Caco-2 (cell line): ENCODE measurements at regions not wholly inside any gene's neighbourhood (a gene's known extent, or its start where the extent isn't known, plus 50 kb on each side); places are given as distances from the start of the nearest gene placed in this dataset.

Source experiments
- BruUV-seq: library from RNA; stranded (reverse); fragments of 400-500 nt; replicated peaks from 2 replicates; lab custom pipeline; 2021; lab: Mats Ljungman, UMichigan
- CTCF ChIA-PET: fragments of 300-600 bp; sonication (Branson Sonifier 250); formaldehyde crosslinking; loops from one replicate; lab custom pipeline; 2022; ENCODE audit warnings: antibody characterized with exemption; lab: Charles Lee
- POLR2A ChIA-PET: fragments of 300-600 bp; sonication (Branson Sonifier 250); formaldehyde crosslinking; loops from one replicate; lab custom pipeline; 2022; ENCODE audit warnings: antibody characterized with exemption; lab: Charles Lee
- DNase-seq, 2 experiments: peaks; one replicate each; pipeline versions ENCODE4 v3.0.0 to v3.0.0-alpha.2; 2020 to 2022
- H3K27me3 ChIP-seq: replicated peaks from 2 replicates; pipeline ENCODE4 v1.6.0; 2011; ENCODE audit warnings: low read length; ENCODE audit not compliant: control insufficient read depth, insufficient read depth
- H3K36me3 ChIP-seq: 2 replicates; pipeline ENCODE4 v1.5.1; 2011; ENCODE audit warnings: low read length; ENCODE audit not compliant: control insufficient read depth, insufficient read depth
- H3K4me1 ChIP-seq: fragments of 250-450 bp; sonication (Bioruptor Pico); 2 replicates; pipeline ENCODE4 v1.5.1; 2020; ENCODE audit warnings: mild to moderate bottlenecking
- H3K4me3 ChIP-seq: 2 replicates; pipeline ENCODE4 v1.5.1; 2011; ENCODE audit warnings: low read depth, mild to moderate bottlenecking, control low read depth, low read length
- H3K9me3 ChIP-seq: fragments of 250-450 bp; sonication (Bioruptor Pico); 2 replicates; pipeline ENCODE4 v1.5.1; 2020; ENCODE audit warnings: mild to moderate bottlenecking, moderate library complexity
- H3K27ac Mint-ChIP-seq: one replicate; pipeline ENCODE4 v1.8.0; 2022; ENCODE audit warnings: mixed read lengths; ENCODE audit not compliant: unreplicated experiment
- H3K27me3 Mint-ChIP-seq: one replicate; pipeline ENCODE4 v1.8.0; 2022; ENCODE audit warnings: mixed read lengths; ENCODE audit not compliant: insufficient read depth, unreplicated experiment
- H3K36me3 Mint-ChIP-seq: one replicate; pipeline ENCODE4 v1.8.0; 2022; ENCODE audit warnings: mild to moderate bottlenecking, mixed read lengths; ENCODE audit not compliant: insufficient read depth, unreplicated experiment
- H3K4me1 Mint-ChIP-seq: one replicate; pipeline ENCODE4 v1.8.0; 2022; ENCODE audit warnings: low read depth, mixed read lengths; ENCODE audit not compliant: unreplicated experiment
- H3K4me3 Mint-ChIP-seq: one replicate; pipeline ENCODE4 v1.8.0; 2022; ENCODE audit warnings: mild to moderate bottlenecking, moderate library complexity, mixed read lengths; ENCODE audit not compliant: unreplicated experiment
- H3K9me3 Mint-ChIP-seq: one replicate; pipeline ENCODE4 v1.8.0; 2022; ENCODE audit warnings: mixed read lengths; ENCODE audit not compliant: unreplicated experiment
- CTCF ChIP-seq, 2 experiments: fragments of 200-600 bp in 1 of 2; IDR thresholded peaks; 1 replicate in 1 of 2; 2 replicates in 1 of 2; pipeline versions ENCODE4 v1.5.1 to v1.8.0; 2011 to 2022; ENCODE audit warnings: antibody characterized with exemption in 1 of 2, control low read depth in 1 of 2, inconsistent platforms in 1 of 2, low read depth in 1 of 2, low read length in 1 of 2, mild to moderate bottlenecking in 1 of 2, moderate library complexity in 1 of 2; ENCODE audit not compliant: insufficient read depth in 1 of 2, severe bottlenecking in 1 of 2, unreplicated experiment in 1 of 2
- intact Hi-C: fragments of 100-400 bp; cut with micrococcal nuclease; formaldehyde crosslinking; loops from one replicate; pipeline ENCODE4 v1.10.0; 2022; ENCODE audit not compliant: unreplicated experiment

GRCh38 chr2:219792446-219792845, 165.0 kb downstream of the SLC4A3 start:
- H3K27me3 Mint-ChIP-seq = peaks cover 3% of the 10 kb centered on the region
- no peak overlapping the region for H3K4me3 Mint-ChIP-seq
- Histone ChIP-seq H3K9me3 (no peaks in the 10 kb centered on the region), H3K27me3 (no peaks in the 10 kb centered on the region), H3K36me3 (no peaks in the 10 kb centered on the region), H3K4me3 (no peak overlapping the region), H3K4me1 (no peaks in the 10 kb centered on the region)
- ChIA-PET POLR2A (no interaction called here), CTCF (no interaction called here)
- no peaks in the 10 kb centered on the region for H3K4me1 Mint-ChIP-seq
- no peaks in the 10 kb centered on the region for H3K9me3 Mint-ChIP-seq
- H3K27ac Mint-ChIP-seq = no peak overlapping the region
- BruUV-seq = no TSS peak
- no peak for TF ChIP-seq CTCF (IDR thresholded peaks at IDR 0.05; ENCODE audit: insufficient read depth in 1 of 2, low read depth in 1 of 2, low read length in 1 of 2, severe bottlenecking in 1 of 2, unreplicated experiment in 1 of 2)
- intact Hi-C loops = no loop called here
- no peaks in the 10 kb centered on the region for H3K36me3 Mint-ChIP-seq
- no peak for DNase-seq

- BruUV-seq = no TSS peak
- Mint-ChIP-seq H3K27me3 (peaks cover 2% of the 10 kb centered on the region), H3K4me3 (no peak overlapping the region), H3K4me1 (no peaks in the 10 kb centered on the region), H3K9me3 (no peaks in the 10 kb centered on the region), H3K36me3 (no peaks in the 10 kb centered on the region), H3K27ac (no peak overlapping the region)
- intact Hi-C loops = no loop called here
- no peak for TF ChIP-seq CTCF (IDR thresholded peaks at IDR 0.05; ENCODE audit: insufficient read depth in 1 of 2, low read depth in 1 of 2, low read length in 1 of 2, severe bottlenecking in 1 of 2, unreplicated experiment in 1 of 2)
- no peak for DNase-seq
- H3K27me3 ChIP-seq = no peaks in the 10 kb centered on the region
- H3K4me1 ChIP-seq = no peaks in the 10 kb centered on the region
- H3K9me3 ChIP-seq = no peaks in the 10 kb centered on the region
- no peaks in the 10 kb centered on the region for H3K36me3 ChIP-seq
- POLR2A ChIA-PET = no interaction called here
- CTCF ChIA-PET = no interaction called here
- no peak overlapping the region for H3K4me3 ChIP-seq
Measured at GRCh38 chr2:219798430-219798829, 171.0 kb downstream of the SLC4A3 start.

GRCh38 chr2:219803294-219803693, 175.9 kb downstream of the SLC4A3 start:
- H3K36me3 ChIP-seq = no peaks in the 10 kb centered on the region
- DNase-seq = no peak
- intact Hi-C loops = no loop called here
- H3K9me3 ChIP-seq = no peaks in the 10 kb centered on the region; the same call in 1 of the 2 replicates
- no peak overlapping the region for H3K27ac Mint-ChIP-seq
- peaks cover 2% of the 10 kb centered on the region for H3K27me3 Mint-ChIP-seq
- H3K4me3 Mint-ChIP-seq = no peak overlapping the region
- H3K4me1 ChIP-seq = no peaks in the 10 kb centered on the region
- H3K27me3 ChIP-seq = no peaks in the 10 kb centered on the region
- BruUV-seq = no TSS peak
- peaks cover 17% of the 10 kb centered on the region for H3K9me3 Mint-ChIP-seq
- TF ChIP-seq CTCF (IDR thresholded peaks at IDR 0.05; ENCODE audit: insufficient read depth in 1 of 2, low read depth in 1 of 2, low read length in 1 of 2, severe bottlenecking in 1 of 2, unreplicated experiment in 1 of 2) = no peak
- no peaks in the 10 kb centered on the region for H3K36me3 Mint-ChIP-seq
- CTCF ChIA-PET = no interaction called here
- POLR2A ChIA-PET = no interaction called here
- H3K4me1 Mint-ChIP-seq = no peaks in the 10 kb centered on the region
- H3K4me3 ChIP-seq = no peak overlapping the region
